NCI-H1092 (cell line): ENCODE measurements at regions not wholly inside any gene's neighbourhood (a gene's known extent, or its start where the extent isn't known, plus 50 kb on each side); places are given as distances from the start of the nearest gene placed in this dataset.

Experiments used
- DNase-seq: peaks from one replicate; lab custom pipeline; 2025; lab: John Stamatoyannopoulos, UW

DNA sequence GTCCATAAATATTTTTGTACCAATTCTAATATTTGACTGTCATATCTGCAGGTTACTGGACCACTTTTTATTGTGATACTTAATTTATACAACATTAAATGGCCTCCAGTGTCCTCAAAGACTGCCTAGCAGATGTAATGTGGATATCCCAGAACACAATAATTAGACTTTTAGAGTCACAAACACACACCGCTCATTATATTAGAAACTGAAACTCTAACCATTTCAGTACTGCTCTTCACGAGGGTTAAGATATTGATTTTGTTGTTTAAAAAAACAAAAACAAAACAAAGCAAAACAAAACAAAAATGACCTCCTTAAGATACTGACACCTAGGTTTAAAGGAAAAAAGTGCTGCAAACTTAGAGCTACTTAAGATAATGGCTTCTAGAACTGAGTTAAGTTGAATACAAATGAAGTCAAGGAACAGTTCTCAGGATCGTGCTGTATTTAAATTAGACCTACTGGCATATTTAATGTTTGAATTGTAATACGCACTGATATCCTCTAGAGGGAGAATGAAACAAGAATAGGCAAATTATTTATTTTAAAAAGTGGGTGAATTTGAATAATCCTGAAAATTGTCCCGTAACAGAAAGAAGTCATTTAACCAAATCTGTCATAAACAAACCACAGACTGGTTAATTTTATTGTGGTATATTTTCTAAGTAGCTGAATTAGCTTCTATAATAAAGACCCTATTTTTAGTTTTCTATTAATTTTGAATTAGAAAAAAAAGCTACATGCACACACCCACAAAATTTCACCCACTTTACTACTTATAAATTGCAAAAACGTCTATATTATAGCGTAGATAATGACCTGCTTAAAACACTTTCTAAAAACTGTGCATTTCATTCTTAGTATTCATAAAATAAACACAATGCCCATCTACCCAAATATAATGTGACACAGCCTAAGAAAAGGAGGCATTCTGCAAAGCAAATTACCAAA lies 395.2 kb upstream of the DCN start:
- DNase-seq = no peak

DNA sequence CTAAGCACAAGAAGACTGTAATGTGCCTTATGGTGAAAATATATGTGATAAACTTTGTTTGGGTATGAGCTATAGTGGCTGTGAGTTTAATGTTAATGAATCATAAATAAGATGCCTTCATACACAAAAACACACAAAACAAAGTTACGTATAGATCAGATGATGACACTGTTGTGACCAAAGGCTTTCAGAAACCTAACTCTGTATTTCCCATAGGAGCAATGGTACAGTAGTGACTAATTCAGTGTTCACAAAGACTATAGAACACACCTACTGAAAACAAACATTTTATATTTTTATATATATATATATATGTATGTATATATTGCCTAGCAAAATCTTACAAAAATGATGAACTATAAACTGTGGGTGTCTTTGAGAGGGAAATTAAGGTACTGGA lies 393.8 kb upstream of the DCN start:
- no peak for DNase-seq

DNA sequence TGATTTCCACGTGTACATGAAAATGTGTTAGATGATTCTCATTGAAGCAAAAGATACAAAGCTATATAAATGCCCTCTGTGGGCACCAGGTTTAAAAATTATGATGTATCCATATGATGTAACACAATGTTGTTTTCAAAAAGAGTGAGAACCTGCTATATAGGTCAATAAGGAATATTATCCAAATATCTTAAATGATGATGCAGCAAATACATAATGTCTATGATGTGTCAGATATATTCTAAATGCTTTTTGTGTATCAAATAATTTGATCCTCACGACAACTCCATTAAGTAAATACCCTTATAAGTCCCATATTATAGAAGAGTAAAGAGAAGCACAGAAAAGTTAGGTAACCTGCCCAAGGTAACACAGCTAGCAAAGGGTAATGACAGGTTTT lies 393.0 kb upstream of the DCN start:
- DNase-seq = no peak

DNA sequence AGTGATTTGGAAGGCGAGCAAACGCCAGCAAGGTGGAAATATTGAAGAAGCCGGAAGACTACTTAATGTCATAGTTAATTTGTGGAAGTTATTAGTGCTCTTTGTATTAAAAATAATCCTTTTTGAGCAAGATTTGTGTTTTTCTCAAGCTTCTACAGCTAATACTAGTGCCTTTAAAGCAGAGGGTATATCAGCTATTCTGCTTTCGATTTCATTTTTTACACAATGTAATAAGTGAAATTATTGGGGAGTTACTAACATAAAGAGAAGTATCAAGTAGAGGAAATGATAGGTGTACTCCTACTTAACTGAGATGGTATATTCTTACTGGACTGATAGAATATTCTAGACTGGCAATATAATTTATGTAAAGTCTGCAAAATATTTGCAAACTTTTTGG lies 392.4 kb upstream of the DCN start:
- DNase-seq = no peak

DNA sequence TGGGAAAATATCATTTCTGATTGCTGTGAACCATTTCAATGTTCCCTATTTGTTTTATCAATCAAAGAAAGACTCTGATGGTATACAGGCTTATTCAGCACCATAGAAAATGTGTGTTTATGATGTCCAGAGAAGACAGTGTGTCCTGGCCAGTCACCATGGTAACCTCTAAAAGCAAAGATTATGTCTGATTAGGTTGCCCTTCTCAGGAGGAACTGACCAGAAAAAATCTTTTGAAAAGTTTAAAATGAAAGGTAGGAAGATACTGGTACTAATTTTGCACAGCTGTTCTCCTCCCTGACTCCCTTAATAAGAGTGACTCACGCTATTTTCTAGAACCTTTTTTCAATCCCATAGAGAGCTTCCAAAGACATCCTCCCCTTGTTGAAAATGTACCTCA lies 391.8 kb upstream of the DCN start:
- DNase-seq = no peak

DNA sequence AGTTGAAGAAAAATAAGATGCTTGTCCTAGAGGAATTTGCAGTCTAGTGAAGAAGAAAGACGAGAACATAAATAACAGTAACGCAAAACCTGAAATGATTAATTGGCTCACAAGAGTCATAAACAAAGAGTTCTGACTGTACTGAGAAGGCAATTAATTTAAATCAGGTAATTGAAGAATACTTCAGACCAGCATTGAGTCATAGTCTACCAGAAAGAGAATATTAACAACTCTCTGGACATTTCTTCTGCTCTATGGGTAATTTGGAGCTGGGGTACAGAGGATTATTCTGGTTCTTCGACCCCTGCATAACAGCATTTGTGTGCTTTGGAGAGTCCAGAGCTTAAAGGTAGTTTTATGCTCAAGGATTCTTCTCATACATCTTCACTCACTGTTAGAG lies 390.3 kb upstream of the DCN start:
- no peak for DNase-seq

DNA sequence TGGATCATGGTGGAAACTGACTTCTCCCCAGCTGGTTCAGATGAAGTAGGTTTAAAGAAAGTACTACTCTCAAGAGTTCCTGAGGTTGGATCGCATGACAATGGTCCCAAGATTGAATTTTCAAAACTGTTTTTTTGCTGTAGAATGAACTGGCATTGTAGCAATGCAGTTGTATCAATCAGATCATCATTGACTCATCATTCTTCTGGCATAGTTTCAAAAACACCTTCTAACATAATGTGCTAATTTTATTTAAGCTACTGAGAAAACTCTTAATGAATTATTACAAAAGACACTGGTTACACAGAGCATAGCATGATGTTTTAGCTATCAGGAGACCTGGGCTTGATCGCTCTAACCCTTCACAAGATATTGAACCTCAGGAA lies 384.5 kb upstream of the DCN start:
- DNase-seq = no peak

DNA sequence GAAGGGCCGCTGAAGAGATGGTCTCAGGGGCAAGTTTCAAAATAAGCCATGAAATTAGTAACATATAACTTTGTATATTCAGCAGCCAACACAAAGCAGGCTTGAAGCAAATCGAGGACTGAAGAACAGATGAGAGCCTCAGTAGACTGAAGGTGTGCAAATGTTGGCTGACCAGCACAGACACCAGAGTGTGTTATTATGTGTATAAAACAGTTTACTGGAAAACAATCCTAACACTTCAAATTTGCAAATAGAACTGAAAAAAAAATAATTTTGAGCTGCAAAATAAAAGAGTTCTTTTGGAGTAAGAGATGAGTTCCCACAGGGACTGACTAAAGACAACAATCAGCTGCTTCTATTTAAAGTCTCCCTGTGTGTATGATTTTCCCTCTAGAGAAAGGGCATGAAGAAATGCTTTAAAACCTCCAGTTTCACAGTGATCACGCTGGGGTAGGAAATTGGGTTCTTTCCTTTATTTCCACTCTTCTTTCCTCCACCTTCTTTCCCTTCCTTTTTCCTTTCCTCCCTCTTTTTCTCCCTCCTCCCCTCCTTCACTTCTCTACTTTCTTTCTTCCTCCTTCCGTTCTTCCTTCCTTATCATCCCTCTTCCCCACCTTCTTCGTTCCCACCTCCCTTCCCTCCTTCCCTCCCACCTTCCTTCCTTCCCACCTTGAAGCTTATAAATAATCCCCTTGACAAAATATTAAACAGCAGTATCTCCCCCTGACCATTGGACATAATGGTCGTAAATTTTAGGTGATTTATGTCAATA lies 383.9 kb upstream of the DCN start:
- no peak for DNase-seq

DNA sequence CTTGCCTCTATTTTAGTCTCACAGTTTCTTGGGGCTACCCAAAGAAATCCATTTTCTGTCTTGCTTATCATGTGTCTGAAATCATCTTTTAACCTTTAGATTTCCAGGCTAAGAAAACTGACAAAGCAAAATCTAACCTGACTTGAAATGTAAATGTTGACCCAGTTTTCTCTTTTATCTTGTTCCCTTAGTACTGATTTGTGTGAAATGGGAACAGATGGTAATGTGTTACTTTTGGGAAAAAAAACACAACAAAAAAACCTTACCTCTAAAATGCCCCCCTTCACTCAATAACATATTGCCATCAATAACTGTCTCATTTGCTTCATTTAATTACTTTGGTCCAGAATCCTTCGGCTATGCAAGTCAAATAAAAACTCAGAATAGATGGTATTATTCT lies 383.2 kb upstream of the DCN start:
- no peak for DNase-seq

DNA sequence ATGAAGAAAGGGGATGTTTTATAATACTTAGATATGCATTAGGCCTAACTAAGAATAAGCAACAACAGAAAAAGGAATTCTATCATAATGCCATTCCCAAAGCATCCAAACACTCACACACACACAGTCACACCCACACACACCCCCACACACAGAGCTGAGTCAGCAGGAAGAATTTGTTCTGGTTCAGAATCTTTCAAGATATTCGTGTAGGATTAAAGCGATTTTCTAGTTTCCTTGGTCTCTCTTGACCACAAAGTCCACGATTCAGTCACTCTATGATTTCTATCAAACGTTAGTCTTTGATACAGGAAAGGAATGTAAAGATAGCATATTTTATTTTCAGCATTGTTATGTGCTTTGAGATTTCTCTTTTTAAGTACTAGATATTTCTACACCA lies 382.6 kb upstream of the DCN start:
- no peak for DNase-seq

DNA sequence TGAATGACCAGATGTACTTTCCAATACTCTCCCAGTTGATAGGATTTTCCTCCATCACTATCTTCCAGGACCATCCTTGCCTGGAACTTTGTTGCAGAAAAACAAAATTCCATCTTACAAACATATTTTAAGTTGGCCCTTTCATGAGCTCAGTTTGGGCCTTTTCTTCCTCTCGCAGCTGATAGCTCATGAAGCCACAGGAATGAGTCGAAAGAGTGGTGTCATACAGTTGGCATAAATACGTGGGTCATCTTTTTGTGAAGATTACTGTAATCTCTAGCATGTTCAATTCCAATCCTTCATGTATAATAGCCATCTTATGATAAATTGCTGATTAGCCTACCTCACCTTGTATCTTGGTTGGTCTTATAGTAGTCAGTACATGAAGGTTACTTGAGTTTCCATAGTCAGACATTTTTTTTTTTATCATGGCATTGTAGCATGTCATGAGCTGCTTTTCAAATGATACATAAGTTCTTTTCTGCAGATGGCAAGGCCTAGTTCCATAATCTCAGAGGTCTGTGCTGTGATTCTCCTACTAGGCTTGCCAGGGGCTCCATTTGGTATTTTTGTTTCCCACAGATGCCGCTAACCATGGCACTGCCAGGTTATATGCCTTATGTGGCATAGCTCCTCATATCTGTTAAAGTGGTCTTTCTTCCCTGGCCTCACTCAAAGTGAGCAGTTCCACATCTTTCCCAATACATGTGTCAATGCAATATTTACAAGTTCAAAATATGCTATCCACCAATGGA lies 380.6 kb upstream of the DCN start:
- DNase-seq = no peak

DNA sequence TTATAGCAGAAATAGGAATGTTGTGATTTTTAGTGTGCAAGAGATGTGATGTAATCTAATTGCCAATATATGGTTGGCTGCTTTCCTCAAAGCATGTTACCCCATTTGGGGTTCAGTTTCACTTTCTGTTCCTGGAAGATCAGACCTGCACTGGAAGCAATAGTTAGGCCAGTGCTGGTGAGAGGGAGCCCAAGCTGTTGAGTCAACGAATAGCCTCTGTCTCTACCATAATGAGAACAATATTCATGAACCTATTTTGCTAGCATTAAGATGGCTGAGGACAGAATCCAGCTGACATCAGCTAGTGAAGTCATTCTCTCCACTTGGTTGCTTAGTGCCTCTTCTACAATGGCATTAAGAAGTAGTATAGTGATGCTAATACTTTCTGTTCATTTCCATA lies 379.9 kb upstream of the DCN start:
- DNase-seq = no peak

DNA sequence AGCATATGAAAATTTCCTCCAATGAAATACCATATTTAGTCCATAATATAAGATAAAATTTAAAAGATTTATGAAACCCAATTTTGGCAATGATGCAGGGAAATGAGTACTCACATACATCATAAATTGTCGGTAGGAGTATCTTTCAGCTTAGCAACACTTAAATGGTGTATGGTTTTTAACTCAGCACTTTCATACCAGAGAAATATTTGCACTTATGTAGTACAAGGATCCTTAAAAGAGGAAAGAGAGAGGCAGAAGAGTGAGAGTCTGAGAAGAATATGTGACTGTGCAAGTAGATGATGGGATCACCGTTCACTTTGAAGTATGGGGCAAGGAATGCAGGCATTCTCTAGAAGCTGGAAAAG lies 379.3 kb upstream of the DCN start:
- no peak for DNase-seq

DNA sequence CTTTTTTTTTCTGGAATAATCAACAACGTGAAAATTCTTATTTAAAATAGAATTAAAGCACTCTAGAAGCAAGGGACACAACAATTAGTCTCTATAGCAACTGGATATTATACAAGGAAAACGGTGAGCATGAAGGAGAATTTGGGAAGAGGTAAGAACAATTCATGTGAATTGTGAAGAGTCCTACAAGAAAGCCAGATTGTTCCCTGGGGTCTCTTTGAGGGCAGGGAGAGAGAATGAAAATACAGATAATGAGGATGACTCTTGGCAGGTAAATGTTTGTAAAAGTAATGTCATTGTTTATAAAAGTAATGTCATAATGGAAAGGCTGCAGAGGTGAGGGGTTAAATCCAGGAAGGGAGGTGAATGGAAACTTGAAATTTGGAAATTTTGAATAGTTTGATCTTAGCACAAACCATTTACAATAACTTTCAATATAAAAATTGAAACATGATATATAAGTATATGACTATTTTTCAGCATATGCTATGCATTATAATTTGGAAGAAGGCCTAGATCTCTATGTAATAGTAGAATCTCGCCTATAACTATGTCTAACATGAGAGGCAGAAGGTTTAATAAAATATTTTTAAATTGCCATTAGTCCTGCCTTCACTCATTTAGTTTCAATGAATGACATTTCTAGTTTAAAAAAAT lies 378.8 kb upstream of the DCN start:
- no peak for DNase-seq

DNA sequence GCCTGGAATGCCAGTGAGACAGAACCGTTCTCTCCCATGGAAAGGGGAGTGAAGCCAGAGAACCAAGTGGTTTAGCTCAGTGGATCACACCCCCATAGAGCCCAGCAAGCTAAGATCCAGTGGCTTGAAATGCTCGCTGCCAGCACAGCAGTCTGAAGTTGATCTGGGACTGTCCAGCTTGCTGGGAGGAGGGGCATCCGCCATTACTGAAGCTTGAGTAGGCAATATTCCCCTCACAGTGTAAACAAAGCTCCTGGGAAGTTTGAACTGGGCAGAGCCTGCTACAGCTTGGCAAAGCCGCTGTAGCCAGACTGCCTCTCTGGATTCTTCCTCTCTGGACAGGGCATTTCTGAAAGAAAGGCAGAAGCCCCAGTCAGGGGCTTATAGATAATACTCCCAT lies 374.3 kb upstream of the DCN start:
- DNase-seq = no peak

DNA sequence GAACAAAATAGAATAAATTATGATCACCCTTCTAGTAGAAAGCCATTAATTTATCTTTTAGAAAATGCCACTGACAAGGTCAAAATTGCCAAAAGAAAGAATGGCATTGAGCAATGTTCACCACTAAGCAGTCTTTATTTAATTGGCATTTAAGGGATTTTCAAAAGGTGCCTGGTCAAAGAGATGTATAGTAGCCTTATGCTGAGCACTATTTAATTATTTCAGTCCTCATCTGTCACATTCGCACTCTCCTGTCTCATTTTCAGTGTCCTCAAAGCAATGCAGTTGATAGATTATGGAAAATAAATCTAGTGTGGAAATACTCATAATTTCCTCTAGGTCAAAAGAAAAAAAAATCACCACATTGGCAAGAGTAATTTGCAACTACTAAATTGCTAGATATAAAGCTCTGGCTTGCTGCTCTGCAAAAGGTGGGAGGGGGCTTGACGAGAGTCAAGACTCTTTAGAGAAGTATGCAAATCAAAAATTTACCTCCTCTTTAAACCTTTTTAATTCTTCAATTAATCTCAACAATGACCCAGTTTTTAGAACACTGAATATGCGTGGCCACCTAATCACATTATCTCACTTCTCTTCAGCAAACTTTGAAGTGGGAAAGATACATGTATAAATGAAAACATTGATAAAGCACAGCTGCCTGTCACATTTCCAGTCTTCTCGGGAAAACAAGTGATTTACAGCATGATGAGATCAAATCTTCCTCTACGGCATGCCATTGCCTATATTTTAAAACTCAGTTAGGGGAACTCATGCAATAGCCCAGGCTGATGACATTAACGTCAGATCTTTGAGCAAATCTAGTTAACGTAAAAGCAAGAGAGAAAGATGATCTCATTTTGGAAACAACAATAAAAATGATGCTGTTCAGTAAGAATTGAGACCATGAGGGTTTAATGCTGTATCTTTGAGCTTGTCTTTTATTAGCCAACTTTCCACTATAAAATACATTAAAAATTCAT lies 373.1 kb upstream of the DCN start:
- no peak for DNase-seq

DNA sequence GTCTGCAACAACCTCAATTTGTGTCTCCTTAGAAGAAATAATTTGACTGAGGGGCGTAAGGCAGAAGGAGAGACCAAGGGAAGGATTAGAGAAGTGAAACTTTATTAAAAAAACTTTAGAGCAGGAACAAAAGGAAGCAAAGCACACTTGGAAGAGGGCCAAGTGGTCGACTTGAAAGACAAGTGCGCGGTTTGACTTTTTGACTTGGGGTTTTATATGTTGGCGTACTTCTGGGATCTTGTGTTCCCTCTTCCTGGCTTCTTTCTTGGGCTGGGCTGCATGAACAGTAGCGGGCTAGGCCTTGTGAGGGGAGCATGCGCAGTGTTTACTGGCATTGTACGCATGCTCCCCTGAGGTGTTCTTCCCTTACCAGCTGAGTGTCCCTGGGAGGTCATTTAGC lies 369.3 kb upstream of the DCN start:
- DNase-seq = no peak

DNA sequence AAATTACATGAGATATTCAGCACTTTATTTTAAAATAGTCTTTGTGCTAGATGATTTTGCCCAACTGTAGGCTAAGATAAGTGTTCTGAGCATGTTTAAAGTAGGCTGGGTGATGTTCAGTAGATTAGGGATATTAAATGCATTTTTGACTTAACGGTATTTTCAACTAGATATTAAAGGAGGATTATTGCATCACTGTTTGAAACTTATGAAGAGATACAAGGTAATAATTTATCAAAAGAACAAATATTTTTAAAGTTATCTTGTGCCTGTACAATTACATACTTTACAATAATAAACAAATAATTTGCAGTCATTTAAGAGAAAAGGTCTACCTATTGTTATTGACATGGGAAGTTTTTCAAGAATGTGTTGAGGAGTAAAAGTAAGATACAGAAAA lies 368.6 kb upstream of the DCN start:
- no peak for DNase-seq

DNA sequence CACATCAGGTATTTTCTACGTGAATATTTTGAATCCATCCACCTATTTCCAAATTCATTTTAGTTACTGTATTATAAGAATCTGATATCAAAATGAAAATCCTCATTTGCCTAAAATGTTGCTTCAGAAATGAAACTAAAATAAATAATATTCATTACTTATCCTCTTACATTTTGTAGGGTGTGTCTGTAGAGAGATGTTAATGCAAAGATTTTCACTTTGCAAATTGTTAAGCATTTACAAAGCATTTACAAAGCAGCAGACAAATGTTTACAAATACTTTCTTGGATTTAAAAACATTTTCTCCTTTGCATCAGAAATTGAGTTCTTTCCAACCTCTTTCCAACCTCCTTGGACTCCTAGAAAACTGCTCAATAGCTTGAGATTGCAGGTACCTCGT lies 360.0 kb upstream of the DCN start:
- no peak for DNase-seq

DNA sequence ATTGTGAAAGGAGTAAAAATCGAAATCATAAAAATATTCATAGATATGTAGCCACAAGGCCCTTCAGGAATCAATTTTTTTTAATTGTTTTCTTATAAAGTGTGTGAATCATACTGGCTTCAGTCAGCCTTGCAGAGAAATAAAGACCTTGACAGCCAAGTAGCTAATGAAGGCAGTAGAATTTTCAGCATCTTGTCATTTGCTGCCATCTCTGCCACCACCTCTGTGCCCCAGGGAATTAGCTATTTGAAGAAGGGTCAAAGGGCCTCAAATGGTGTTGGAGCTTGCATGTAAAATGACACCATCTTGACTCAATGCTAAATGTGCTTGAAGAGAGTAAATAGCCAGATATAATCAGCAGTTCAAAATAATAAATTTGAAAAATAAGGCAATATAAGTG lies 359.4 kb upstream of the DCN start:
- DNase-seq = no peak

DNA sequence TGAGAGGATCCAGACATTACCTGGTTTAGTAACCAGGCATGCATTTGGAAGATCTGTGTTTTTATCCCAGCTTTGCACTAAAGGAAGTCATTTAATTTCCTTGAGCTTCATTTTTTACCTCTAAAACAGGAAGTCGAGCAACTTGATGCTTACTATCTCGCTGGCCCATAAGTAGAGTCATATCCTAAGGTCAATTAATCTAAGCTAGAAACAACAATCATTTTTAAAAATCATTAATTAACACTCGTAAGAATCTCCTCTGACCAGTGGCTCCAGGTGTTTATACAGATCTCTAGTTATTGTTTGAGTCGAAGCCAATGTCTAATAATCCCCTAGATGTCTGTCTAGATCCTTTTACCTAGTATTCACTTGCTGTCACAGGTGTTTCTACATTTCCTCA lies 355.8 kb upstream of the DCN start:
- DNase-seq = no peak
